ENCODE measurements at regions not wholly inside any gene's neighbourhood (a gene's known extent, or its start where the extent isn't known, plus 50 kb on each side); places are given as distances from the start of the nearest gene placed in this dataset.
"Not testable (repeated sequence)": the region's sequence is repeated elsewhere in the genome, so short reads cannot be mapped to it uniquely, and the experiment has no call there.

GRCh38 chr2:41187376-41188122 is 735.7 kb upstream of the SLC8A1 start:
- DNase-seq: peak; percentile 3

GRCh38 chr2:41194230-41194629 is 742.3 kb upstream of the SLC8A1 start:
- DNase-seq: no peak

GRCh38 chr2:41197781-41198180 is 745.9 kb upstream of the SLC8A1 start:
- no peak for DNase-seq

GRCh38 chr2:41199334-41199733 is 747.4 kb upstream of the SLC8A1 start:
- peak; percentile 20 for DNase-seq

GRCh38 chr2:41204315-41204714 is 752.4 kb upstream of the SLC8A1 start:
- no peak for DNase-seq

GRCh38 chr2:41206004-41206403 is 754.1 kb upstream of the SLC8A1 start:
- no peak for DNase-seq

GRCh38 chr2:41207578-41207977 is 755.7 kb upstream of the SLC8A1 start:
- DNase-seq: no peak

GRCh38 chr2:41210030-41210429 is 758.1 kb upstream of the SLC8A1 start:
- not testable (repeated sequence) for DNase-seq

- no peak for DNase-seq
Measured at GRCh38 chr2:41216978-41217377, 765.1 kb upstream of the SLC8A1 start.

GRCh38 chr2:41222593-41222992 is 770.7 kb upstream of the SLC8A1 start:
- no peak for DNase-seq

- DNase-seq: no peak
Measured at GRCh38 chr2:41234093-41234492, 782.2 kb upstream of the SLC8A1 start.

GRCh38 chr2:41241325-41242000 is 789.6 kb upstream of the SLC8A1 start:
- DNase-seq: no peak

GRCh38 chr2:41242001-41242331 is 790.1 kb upstream of the SLC8A1 start:
- DNase-seq: no peak

- DNase-seq: no peak
Measured at GRCh38 chr2:41267929-41268659, 779.7 kb upstream of the PKDCC start.

GRCh38 chr2:41283079-41283775 is 764.6 kb upstream of the PKDCC start:
- DNase-seq: no peak

GRCh38 chr2:41293491-41293890 is 754.3 kb upstream of the PKDCC start:
- DNase-seq: no peak

- no peak for DNase-seq
Measured at GRCh38 chr2:41294331-41294730, 753.5 kb upstream of the PKDCC start.

- DNase-seq: no peak
Measured at GRCh38 chr2:41313082-41313481, 734.7 kb upstream of the PKDCC start.

- DNase-seq: no peak
Measured at GRCh38 chr2:41314511-41315070, 733.2 kb upstream of the PKDCC start.

- DNase-seq: no peak
Measured at GRCh38 chr2:41319437-41319836, 728.4 kb upstream of the PKDCC start.

- DNase-seq: no peak
Measured at GRCh38 chr2:41320491-41320890, 727.3 kb upstream of the PKDCC start.

GRCh38 chr2:41321351-41321750 is 726.5 kb upstream of the PKDCC start:
- DNase-seq: no peak

- DNase-seq: no peak
Measured at GRCh38 chr2:41326851-41327250, 721.0 kb upstream of the PKDCC start.
